Mesenchymal stem cell (in vitro differentiated cells and primary cell): ENCODE measurements at regions not wholly inside any gene's neighbourhood (a gene's known extent, or its start where the extent isn't known, plus 50 kb on each side); places are given as distances from the start of the nearest gene placed in this dataset.

Experiments used
- DNase-seq: peaks from one replicate; pipeline ENCODE4 v3.0.0-alpha.2; 2013
- H2AFZ ChIP-seq: one replicate; pipeline ENCODE4 v1.6.1; 2013; ENCODE audit warnings: low read depth, mild to moderate bottlenecking, control low read depth, inconsistent platforms, low read length, moderate library complexity
- H2AK5ac ChIP-seq: 2 replicates; pipeline ENCODE4 v1.6.1; 2013; ENCODE audit warnings: low read length, moderate library complexity, mild to moderate bottlenecking, inconsistent platforms; ENCODE audit not compliant: severe bottlenecking
- H2BK120ac ChIP-seq: one replicate; pipeline ENCODE4 v1.6.1; 2013; ENCODE audit warnings: low read depth, mild to moderate bottlenecking, inconsistent platforms, low read length, moderate library complexity
- H2BK12ac ChIP-seq, 2 experiments: one replicate each; pipeline ENCODE4 v1.6.1; 2013; ENCODE audit warnings: inconsistent platforms in 2 of 2, low read length in 2 of 2, mild to moderate bottlenecking in 2 of 2, moderate library complexity in 2 of 2, control low read depth in 1 of 2
- H2BK15ac ChIP-seq: one replicate; pipeline ENCODE4 v1.6.1; 2013; ENCODE audit warnings: mild to moderate bottlenecking, low read depth, inconsistent platforms; ENCODE audit not compliant: poor library complexity, severe bottlenecking
- H2BK5ac ChIP-seq: 2 replicates; pipeline ENCODE4 v1.6.1; 2013; ENCODE audit warnings: low read depth, mild to moderate bottlenecking, low read length, control low read depth, inconsistent platforms; ENCODE audit not compliant: poor library complexity, severe bottlenecking
- H3K14ac ChIP-seq, 2 experiments: one replicate each; pipeline ENCODE4 v1.6.1; 2013; ENCODE audit warnings: inconsistent platforms in 2 of 2, low read length in 2 of 2, control low read depth in 1 of 2, mild to moderate bottlenecking in 1 of 2, moderate library complexity in 1 of 2
- H3K18ac ChIP-seq, 2 experiments: one replicate each; pipeline ENCODE4 v1.6.1; 2013; ENCODE audit warnings: inconsistent platforms in 2 of 2, low read length in 2 of 2, control low read depth in 1 of 2, low read depth in 1 of 2, mild to moderate bottlenecking in 1 of 2
- H3K23ac ChIP-seq, 2 experiments: one replicate each; pipeline ENCODE4 v1.6.1; 2013; ENCODE audit warnings: inconsistent platforms in 2 of 2, low read length in 2 of 2, mild to moderate bottlenecking in 2 of 2, moderate library complexity in 2 of 2, control low read depth in 1 of 2
- H3K27ac ChIP-seq: 2 replicates; pipeline ENCODE4 v1.5.1; 2013; ENCODE audit warnings: mild to moderate bottlenecking, moderate library complexity, low read length, control low read depth, inconsistent platforms; ENCODE audit not compliant: poor library complexity, severe bottlenecking
- H3K27me3 ChIP-seq, 2 experiments: 2 replicates each; pipeline versions ENCODE4 v1.6.1 to v1.7.0; 2013; ENCODE audit warnings: low read length in 2 of 2, mild to moderate bottlenecking in 2 of 2, moderate library complexity in 2 of 2, control low read depth in 1 of 2, inconsistent platforms in 1 of 2; ENCODE audit not compliant: control insufficient read depth in 1 of 2, insufficient read depth in 1 of 2
- H3K36me3 ChIP-seq, 2 experiments: 2 replicates each; pipeline versions ENCODE4 v1.6.1 to v1.7.0; 2013; ENCODE audit warnings: low read length in 2 of 2, control low read depth in 1 of 2, inconsistent platforms in 1 of 2, low read depth in 1 of 2, mild to moderate bottlenecking in 1 of 2; ENCODE audit not compliant: insufficient read depth in 2 of 2, control insufficient read depth in 1 of 2
- H3K4ac ChIP-seq, 2 experiments: one replicate each; pipeline ENCODE4 v1.6.1; 2013; ENCODE audit warnings: inconsistent platforms in 2 of 2, low read length in 2 of 2, mild to moderate bottlenecking in 2 of 2, moderate library complexity in 2 of 2, control low read depth in 1 of 2, low read depth in 1 of 2
- H3K4me1 ChIP-seq: 2 replicates; pipeline ENCODE4 v1.6.1; 2013; ENCODE audit warnings: low read depth, low read length, control low read depth; ENCODE audit not compliant: control insufficient read depth, insufficient read depth
- H3K4me2 ChIP-seq: 2 replicates; pipeline ENCODE4 v1.6.1; 2013; ENCODE audit warnings: low read length, mild to moderate bottlenecking, inconsistent platforms; ENCODE audit not compliant: poor library complexity, severe bottlenecking
- H3K4me3 ChIP-seq, 2 experiments: 2 replicates each; pipeline versions ENCODE4 v1.5.1 to v1.7.0; 2013; ENCODE audit warnings: low read length in 2 of 2, mild to moderate bottlenecking in 2 of 2, control low read depth in 1 of 2, low read depth in 1 of 2; ENCODE audit not compliant: insufficient read depth in 1 of 2
- H3K79me1 ChIP-seq: replicated peaks from 2 replicates; pipeline ENCODE4 v1.6.1; 2013; ENCODE audit warnings: mild to moderate bottlenecking, control low read depth, low read length, inconsistent platforms; ENCODE audit not compliant: poor library complexity, severe bottlenecking
- H3K9ac ChIP-seq: 2 replicates; pipeline ENCODE4 v1.7.0; 2013; ENCODE audit warnings: mild to moderate bottlenecking, low read length, moderate library complexity
- H3K9me3 ChIP-seq: 2 replicates; pipeline ENCODE4 v1.7.0; 2013; ENCODE audit warnings: mild to moderate bottlenecking, low read length; ENCODE audit not compliant: control insufficient read depth
- H4K8ac ChIP-seq: one replicate; pipeline ENCODE4 v1.6.1; 2013; ENCODE audit warnings: inconsistent platforms, mild to moderate bottlenecking, low read length, moderate library complexity
- H4K91ac ChIP-seq: one replicate; pipeline ENCODE4 v1.6.1; 2013; ENCODE audit warnings: mild to moderate bottlenecking, low read length, inconsistent platforms
- WGBS: methylation state at CpG from one replicate; pipeline ENCODE4 v1.1.7; 2013; ENCODE audit warnings: mixed read lengths; 5-methylcytosine and 5-hydroxymethylcytosine counted together

- H3K23ac ChIP-seq: no peak overlapping the region
- no peaks in the 10 kb centered on the region for H3K9me3 ChIP-seq
- peak; percentile 61 for DNase-seq
- H2AK5ac ChIP-seq: no peak overlapping the region
- no peak overlapping the region for H4K8ac ChIP-seq
- no peak overlapping the region for H3K4me2 ChIP-seq
- WGBS: 17% methylated on average over 1 of the region's 5 CpGs
- no peaks in the 10 kb centered on the region for H3K79me1 ChIP-seq
- H4K91ac ChIP-seq: no peak overlapping the region
- H3K4ac ChIP-seq: no peak overlapping the region
- no peak overlapping the region for H2BK5ac ChIP-seq
- H3K27me3 ChIP-seq: peaks cover 0 to 28% of the 10 kb centered on the region in 2 experiments
- no peak overlapping the region for H3K4me3 ChIP-seq
- H2BK15ac ChIP-seq: no peak overlapping the region
- H3K9ac ChIP-seq: no peak overlapping the region
- H3K14ac ChIP-seq: no peak overlapping the region
- no peak overlapping the region for H3K18ac ChIP-seq
- no peak overlapping the region for H2BK120ac ChIP-seq
- H3K36me3 ChIP-seq: no peaks in the 10 kb centered on the region
- H3K4me1 ChIP-seq: no peaks in the 10 kb centered on the region
- H2BK12ac ChIP-seq: no peak overlapping the region
- H2AFZ ChIP-seq: no peak overlapping the region
- H3K27ac ChIP-seq: no peak overlapping the region
Observed at GRCh38 chrX:110847334-110847733, 51.7 kb upstream of the CHRDL1 start.

GRCh38 chrX:110846071-110846470 is 50.5 kb upstream of the CHRDL1 start:
- no peak overlapping the region for H2BK12ac ChIP-seq
- no peak overlapping the region for H3K23ac ChIP-seq
- peaks cover 0 to 37% of the 10 kb centered on the region in 2 experiments for H3K27me3 ChIP-seq
- no CpG with 5 or more reads among the region's 1 CpG for WGBS
- H3K9me3 ChIP-seq: no peaks in the 10 kb centered on the region
- H3K14ac ChIP-seq: no peak overlapping the region
- H4K8ac ChIP-seq: no peak overlapping the region
- no peaks in the 10 kb centered on the region for H3K4me1 ChIP-seq
- H3K4me2 ChIP-seq: no peak overlapping the region
- no peak overlapping the region for H2AK5ac ChIP-seq
- H2BK5ac ChIP-seq: no peak overlapping the region
- H4K91ac ChIP-seq: no peak overlapping the region
- no peak overlapping the region for H3K4ac ChIP-seq
- no peak for DNase-seq
- no peak overlapping the region for H3K27ac ChIP-seq
- no peaks in the 10 kb centered on the region for H3K79me1 ChIP-seq
- no peak overlapping the region for H2BK120ac ChIP-seq
- H3K18ac ChIP-seq: no peak overlapping the region
- no peaks in the 10 kb centered on the region for H3K36me3 ChIP-seq
- H3K9ac ChIP-seq: no peak overlapping the region
- no peak overlapping the region for H2AFZ ChIP-seq
- H2BK15ac ChIP-seq: no peak overlapping the region
- H3K4me3 ChIP-seq: no peak overlapping the region
